ENCODE measurements at regions not wholly inside any gene's neighbourhood (a gene's known extent, or its start where the extent isn't known, plus 50 kb on each side); places are given as distances from the start of the nearest gene placed in this dataset.

GRCh38 chr21:23475281-23476219 is 2131.7 kb downstream of the MRPL39 start:
- FAIRE-seq (no peak), DNase-seq (ENCODE audit: insufficient read length, low spot score) (no peak)

- FAIRE-seq (peak; percentile 90), DNase-seq (ENCODE audit: insufficient read length, low spot score) (no peak)
Observed at GRCh38 chr21:23471877-23472276, 2135.4 kb downstream of the MRPL39 start.

GRCh38 chr21:23463365-23463764 is 2143.9 kb downstream of the MRPL39 start:
- DNase-seq (ENCODE audit: insufficient read length, low spot score) (no peak), FAIRE-seq (no peak)

GRCh38 chr21:23455676-23456075 is 2151.6 kb downstream of the MRPL39 start:
- peak; percentile 66 for FAIRE-seq
- no peak for DNase-seq (ENCODE audit: insufficient read length, low spot score)

GRCh38 chr21:23452384-23453083 is 2154.7 kb downstream of the MRPL39 start:
- FAIRE-seq (peak; percentile 80), DNase-seq (ENCODE audit: insufficient read length, low spot score) (no peak)

- FAIRE-seq (no peak), DNase-seq (ENCODE audit: insufficient read length, low spot score) (no peak)
Observed at GRCh38 chr21:23445307-23445706, 2162.0 kb downstream of the MRPL39 start.

GRCh38 chr21:23438081-23438480 is 2169.2 kb downstream of the MRPL39 start:
- no peak for DNase-seq (ENCODE audit: insufficient read length, low spot score)
- FAIRE-seq = no peak

- no peak for FAIRE-seq
Observed at GRCh38 chr21:23402929-23403520, 2204.3 kb downstream of the MRPL39 start.

GRCh38 chr21:23401278-23401677 is 2206.0 kb downstream of the MRPL39 start:
- DNase-seq (ENCODE audit: insufficient read length, low spot score) = no peak
- no peak for FAIRE-seq

More at GRCh38 chr21:23402929-23403520, 2204.3 kb downstream of the MRPL39 start:
- no peak for DNase-seq (ENCODE audit: insufficient read length, low spot score)

- DNase-seq (ENCODE audit: insufficient read length, low spot score) (no peak), FAIRE-seq (no peak)
Observed at GRCh38 chr21:23398726-23399125, 2208.6 kb downstream of the MRPL39 start.

GRCh38 chr21:23394458-23394857 is 2212.8 kb downstream of the MRPL39 start:
- FAIRE-seq (no peak), DNase-seq (ENCODE audit: insufficient read length, low spot score) (no peak)

- DNase-seq (ENCODE audit: insufficient read length, low spot score) (no peak), FAIRE-seq (no peak)
Observed at GRCh38 chr21:23384679-23385078, 2222.6 kb downstream of the MRPL39 start.

GRCh38 chr21:23374155-23374554 is 2233.1 kb downstream of the MRPL39 start:
- DNase-seq (ENCODE audit: insufficient read length, low spot score) (no peak), FAIRE-seq (no peak)

- no peak for DNase-seq (ENCODE audit: insufficient read length, low spot score)
- no peak for FAIRE-seq
Observed at GRCh38 chr21:23356905-23357304, 2250.4 kb downstream of the MRPL39 start.

GRCh38 chr21:23316190-23316589 is 2291.1 kb downstream of the MRPL39 start:
- no peak for DNase-seq (ENCODE audit: insufficient read length, low spot score)
- no peak for FAIRE-seq

- no peak for FAIRE-seq
Observed at GRCh38 chr21:23308741-23309140, 2298.5 kb downstream of the MRPL39 start.

GRCh38 chr21:23307065-23307464 is 2300.2 kb downstream of the MRPL39 start:
- DNase-seq (ENCODE audit: insufficient read length, low spot score) = no peak
- no peak for FAIRE-seq

More at GRCh38 chr21:23308741-23309140, 2298.5 kb downstream of the MRPL39 start:
- DNase-seq (ENCODE audit: insufficient read length, low spot score) = no peak

- FAIRE-seq = no peak
- no peak for DNase-seq (ENCODE audit: insufficient read length, low spot score)
Observed at GRCh38 chr21:23292292-23292691, 2294.1 kb downstream of the NCAM2 start.

- FAIRE-seq = no peak
- no peak for DNase-seq (ENCODE audit: insufficient read length, low spot score)
Observed at GRCh38 chr21:23281917-23282316, 2283.7 kb downstream of the NCAM2 start.

GRCh38 chr21:23249760-23250159 is 2251.6 kb downstream of the NCAM2 start:
- FAIRE-seq = no peak
- no peak for DNase-seq (ENCODE audit: insufficient read length, low spot score)

- no peak for DNase-seq (ENCODE audit: insufficient read length, low spot score)
- FAIRE-seq = no peak
Observed at GRCh38 chr21:23247334-23247733, 2249.1 kb downstream of the NCAM2 start.

Measured in GM19239 (cell line).